Upper lobe of left lung (tissue), 4 donors: ENCODE measurements at regions not wholly inside any gene's neighbourhood (a gene's known extent, or its start where the extent isn't known, plus 50 kb on each side); places are given as distances from the start of the nearest gene placed in this dataset.

Experiments used
- EP300 ChIP-seq, 4 donors: sonication (generic); formaldehyde crosslinking; IDR thresholded peaks; one replicate each; pipeline ENCODE4 v1.5.1; 2017; ENCODE audit warnings: antibody characterized with exemption in 4 of 4, control low read depth in 2 of 4
- POLR2A ChIP-seq, 4 donors: fragments of 450-650 bp; IDR thresholded peaks; one replicate each; pipeline ENCODE4 v1.5.1; 2016 to 2017; ENCODE audit warnings: antibody characterized with exemption in 4 of 4, mild to moderate bottlenecking in 2 of 4
- POLR2AphosphoS5 ChIP-seq, 2 donors: sonication (generic); formaldehyde crosslinking; IDR thresholded peaks; one replicate each; pipeline ENCODE4 v1.5.1; 2017; ENCODE audit warnings: antibody characterized with exemption in 2 of 2
- TF ChIP-seq, protein P1 (sequence below), 6 experiments: fragments of 450-650 bp in 4 of 6; fragments of 200-600 bp in 2 of 6; sonication (generic) in 2 of 6; IDR thresholded peaks; one replicate each; pipeline ENCODE4 v1.5.1; 2016 to 2019; ENCODE audit warnings: antibody characterized with exemption in 6 of 6

DNA sequence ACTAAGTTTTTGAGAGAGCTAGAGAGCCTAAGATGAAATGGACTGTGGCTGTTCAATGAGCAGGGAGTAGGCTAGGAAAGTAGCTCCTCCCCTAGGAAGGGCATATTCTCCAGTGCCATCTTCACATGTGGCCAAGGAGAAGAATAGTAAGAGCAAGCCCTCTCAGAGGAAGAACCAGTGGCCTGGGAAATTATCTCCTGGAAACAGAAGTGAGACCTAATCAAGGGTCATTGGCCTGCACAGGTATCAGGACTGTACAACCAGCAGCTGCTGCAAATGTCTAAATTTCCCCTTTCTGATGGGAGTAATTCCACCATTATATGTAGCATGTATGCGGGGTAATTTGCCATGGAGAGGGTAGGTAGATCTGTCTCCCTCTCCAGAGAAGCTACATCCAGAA, 334.8 kb upstream of the RASGEF1B start:
- TF ChIP-seq POLR2A (IDR thresholded peaks at IDR 0.05) (no peak), POLR2AphosphoS5 (IDR thresholded peaks at IDR 0.05) (no peak), EP300 (IDR thresholded peaks at IDR 0.05) (no peak)
- TF ChIP-seq, protein P1, sequence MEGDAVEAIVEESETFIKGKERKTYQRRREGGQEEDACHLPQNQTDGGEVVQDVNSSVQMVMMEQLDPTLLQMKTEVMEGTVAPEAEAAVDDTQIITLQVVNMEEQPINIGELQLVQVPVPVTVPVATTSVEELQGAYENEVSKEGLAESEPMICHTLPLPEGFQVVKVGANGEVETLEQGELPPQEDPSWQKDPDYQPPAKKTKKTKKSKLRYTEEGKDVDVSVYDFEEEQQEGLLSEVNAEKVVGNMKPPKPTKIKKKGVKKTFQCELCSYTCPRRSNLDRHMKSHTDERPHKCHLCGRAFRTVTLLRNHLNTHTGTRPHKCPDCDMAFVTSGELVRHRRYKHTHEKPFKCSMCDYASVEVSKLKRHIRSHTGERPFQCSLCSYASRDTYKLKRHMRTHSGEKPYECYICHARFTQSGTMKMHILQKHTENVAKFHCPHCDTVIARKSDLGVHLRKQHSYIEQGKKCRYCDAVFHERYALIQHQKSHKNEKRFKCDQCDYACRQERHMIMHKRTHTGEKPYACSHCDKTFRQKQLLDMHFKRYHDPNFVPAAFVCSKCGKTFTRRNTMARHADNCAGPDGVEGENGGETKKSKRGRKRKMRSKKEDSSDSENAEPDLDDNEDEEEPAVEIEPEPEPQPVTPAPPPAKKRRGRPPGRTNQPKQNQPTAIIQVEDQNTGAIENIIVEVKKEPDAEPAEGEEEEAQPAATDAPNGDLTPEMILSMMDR (IDR thresholded peaks at IDR 0.05) = no peak
